Vagina (tissue), 2 donors: ENCODE measurements at regions not wholly inside any gene's neighbourhood (a gene's known extent, or its start where the extent isn't known, plus 50 kb on each side); places are given as distances from the start of the nearest gene placed in this dataset.
A peak's percentile ranks its signal among the peaks of the same experiment; 100 is the strongest.

Experiments used
- DNase-seq, 2 donors: peaks; one replicate each; pipeline ENCODE4 v3.0.0-alpha.2; 2017; ENCODE audit errors: extremely low spot score in 2 of 2
- H3K27ac ChIP-seq: fragments of 200-600 bp; sonication (generic); one replicate; pipeline ENCODE4 v1.5.1; 2019
- H3K27me3 ChIP-seq: fragments of 200-600 bp; sonication (generic); one replicate; pipeline ENCODE4 v1.5.1; 2019
- H3K36me3 ChIP-seq, 2 donors: fragments of 200-600 bp; sonication (generic); one replicate each; pipeline ENCODE4 v1.5.1; 2017 to 2019
- H3K4me1 ChIP-seq: fragments of 200-600 bp; sonication (generic); one replicate; pipeline ENCODE4 v1.5.1; 2019
- H3K4me3 ChIP-seq, 2 donors: fragments of 200-600 bp; sonication (generic); 1 replicate in 1 of 2; 2 replicates in 1 of 2; pipeline ENCODE4 v1.5.1; 2016 to 2019
- H3K9me3 ChIP-seq: fragments of 200-600 bp; sonication (generic); one replicate; pipeline ENCODE4 v1.5.1; 2019
- POLR2A ChIP-seq, 2 donors: fragments of 450-650 bp; IDR thresholded peaks; one replicate each; pipeline ENCODE4 v1.6.1; 2017; ENCODE audit warnings: antibody characterized with exemption in 2 of 2, mild to moderate bottlenecking in 2 of 2, moderate library complexity in 2 of 2
- POLR2AphosphoS5 ChIP-seq, 2 donors: sonication (generic); formaldehyde crosslinking; IDR thresholded peaks; one replicate each; pipeline ENCODE4 v1.9.0; 2017; ENCODE audit warnings: antibody characterized with exemption in 2 of 2, mild to moderate bottlenecking in 2 of 2, low read depth in 1 of 2; ENCODE audit not compliant: insufficient read depth in 1 of 2
- intact Hi-C: fragments of 100-400 bp; cut with DNase I; formaldehyde crosslinking; loops from one replicate; pipeline ENCODE4 v1.15.1; 2023
- TF ChIP-seq, protein P1 (sequence below), 3 experiments: fragments of 450-650 bp in 2 of 3; fragments of 200-600 bp in 1 of 3; sonication (generic) in 1 of 3; IDR thresholded peaks; one replicate each; pipeline ENCODE4 v1.5.1; 2017 to 2019; ENCODE audit warnings: antibody characterized with exemption in 3 of 3, mild to moderate bottlenecking in 2 of 3, moderate library complexity in 2 of 3

DNA sequence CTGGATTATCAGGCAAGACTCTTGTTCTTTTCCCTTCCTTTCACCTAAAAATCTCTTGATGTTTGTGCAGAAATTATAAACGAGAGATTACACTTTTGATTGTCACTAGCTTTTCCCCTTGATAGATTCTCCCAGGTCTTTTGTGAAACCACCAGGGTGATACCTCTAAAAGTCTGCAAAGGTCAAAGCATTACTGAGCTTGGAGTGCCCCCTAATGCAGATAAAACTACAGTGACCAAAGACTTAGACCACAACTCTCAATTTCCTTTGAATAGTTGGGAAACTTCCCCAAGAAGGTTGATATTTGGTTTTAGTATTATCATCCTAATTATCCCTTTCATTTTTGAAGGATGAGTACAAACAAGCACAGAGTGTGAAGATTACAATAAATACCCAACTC is 173.1 kb downstream of the CYLC2 start:
- TF ChIP-seq, protein P1, sequence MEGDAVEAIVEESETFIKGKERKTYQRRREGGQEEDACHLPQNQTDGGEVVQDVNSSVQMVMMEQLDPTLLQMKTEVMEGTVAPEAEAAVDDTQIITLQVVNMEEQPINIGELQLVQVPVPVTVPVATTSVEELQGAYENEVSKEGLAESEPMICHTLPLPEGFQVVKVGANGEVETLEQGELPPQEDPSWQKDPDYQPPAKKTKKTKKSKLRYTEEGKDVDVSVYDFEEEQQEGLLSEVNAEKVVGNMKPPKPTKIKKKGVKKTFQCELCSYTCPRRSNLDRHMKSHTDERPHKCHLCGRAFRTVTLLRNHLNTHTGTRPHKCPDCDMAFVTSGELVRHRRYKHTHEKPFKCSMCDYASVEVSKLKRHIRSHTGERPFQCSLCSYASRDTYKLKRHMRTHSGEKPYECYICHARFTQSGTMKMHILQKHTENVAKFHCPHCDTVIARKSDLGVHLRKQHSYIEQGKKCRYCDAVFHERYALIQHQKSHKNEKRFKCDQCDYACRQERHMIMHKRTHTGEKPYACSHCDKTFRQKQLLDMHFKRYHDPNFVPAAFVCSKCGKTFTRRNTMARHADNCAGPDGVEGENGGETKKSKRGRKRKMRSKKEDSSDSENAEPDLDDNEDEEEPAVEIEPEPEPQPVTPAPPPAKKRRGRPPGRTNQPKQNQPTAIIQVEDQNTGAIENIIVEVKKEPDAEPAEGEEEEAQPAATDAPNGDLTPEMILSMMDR (IDR thresholded peaks at IDR 0.05): no peak
- TF ChIP-seq POLR2A (IDR thresholded peaks at IDR 0.05) (no peak), POLR2AphosphoS5 (IDR thresholded peaks at IDR 0.05; ENCODE audit: insufficient read depth in 1 of 2, low read depth in 1 of 2) (no peak)
- H3K36me3 ChIP-seq: no peaks in the 10 kb centered on the region
- intact Hi-C loops: no loop called here
- no peak overlapping the region for H3K4me3 ChIP-seq
- H3K27me3 ChIP-seq: no peaks in the 10 kb centered on the region
- no peak overlapping the region for H3K27ac ChIP-seq
- no peaks in the 10 kb centered on the region for H3K9me3 ChIP-seq
- DNase-seq: no peak
- no peaks in the 10 kb centered on the region for H3K4me1 ChIP-seq

DNA sequence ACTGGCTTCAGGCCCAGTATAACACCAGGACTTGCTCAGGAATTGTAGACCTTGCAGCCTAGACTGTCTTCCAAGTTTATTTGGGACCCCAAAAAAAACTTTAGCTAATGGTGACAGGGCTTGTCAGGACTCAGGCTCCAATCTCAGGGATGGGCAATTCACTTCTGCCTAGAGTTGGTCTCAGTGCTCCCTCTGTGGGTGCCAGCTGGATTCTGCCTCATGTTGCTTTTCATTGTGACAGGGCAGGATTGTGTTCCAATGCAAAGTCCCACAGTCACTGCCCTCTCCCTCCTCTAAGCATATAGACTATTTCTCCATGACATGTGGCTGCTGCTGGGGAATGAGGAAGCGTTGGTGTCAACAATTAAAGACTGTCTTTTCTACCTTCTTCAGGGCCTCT is 174.7 kb downstream of the CYLC2 start:
- no peaks in the 10 kb centered on the region for H3K27me3 ChIP-seq
- H3K27ac ChIP-seq: no peak overlapping the region
- no peak for TF ChIP-seq POLR2A (IDR thresholded peaks at IDR 0.05)
- no peak for TF ChIP-seq POLR2AphosphoS5 (IDR thresholded peaks at IDR 0.05; ENCODE audit: insufficient read depth in 1 of 2, low read depth in 1 of 2)
- TF ChIP-seq, protein P1 (IDR thresholded peaks at IDR 0.05): no peak
- no peak overlapping the region for H3K4me3 ChIP-seq
- no peaks in the 10 kb centered on the region for H3K9me3 ChIP-seq
- DNase-seq: no peak
- no peaks in the 10 kb centered on the region for H3K4me1 ChIP-seq
- intact Hi-C loops: no loop called here
- H3K36me3 ChIP-seq: no peaks in the 10 kb centered on the region

DNA sequence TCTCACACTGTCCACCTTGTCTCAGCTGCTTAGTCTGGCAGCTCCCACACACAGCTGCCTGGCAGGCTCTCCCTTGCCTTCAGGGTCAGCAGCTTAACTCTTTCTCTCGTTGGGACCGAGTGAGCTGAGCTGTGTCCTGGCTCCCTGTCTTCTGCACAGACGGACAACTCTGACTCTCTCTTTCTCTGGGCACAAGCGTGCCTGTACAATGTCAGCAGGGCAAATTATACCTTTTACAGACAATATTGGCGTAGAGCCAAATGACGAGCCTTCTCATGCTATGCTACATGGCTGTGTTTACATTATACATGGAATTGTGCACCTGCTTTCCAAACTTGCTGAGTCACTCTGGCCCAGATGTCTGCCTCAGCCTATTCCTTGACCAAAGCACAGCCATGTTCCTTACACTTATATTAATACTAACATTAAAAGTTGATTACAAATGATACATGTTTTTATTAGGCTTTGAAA is 188.6 kb downstream of the CYLC2 start:
- no peaks in the 10 kb centered on the region for H3K9me3 ChIP-seq
- intact Hi-C loops: no loop called here
- no peaks in the 10 kb centered on the region for H3K27me3 ChIP-seq
- H3K36me3 ChIP-seq: no peaks in the 10 kb centered on the region
- no peak overlapping the region for H3K4me3 ChIP-seq
- TF ChIP-seq POLR2A (IDR thresholded peaks at IDR 0.05): no peak
- TF ChIP-seq POLR2AphosphoS5 (IDR thresholded peaks at IDR 0.05; ENCODE audit: insufficient read depth in 1 of 2, low read depth in 1 of 2): no peak
- TF ChIP-seq, protein P1 (IDR thresholded peaks at IDR 0.05): no peak
- no peak overlapping the region for H3K27ac ChIP-seq
- DNase-seq: no peak
- H3K4me1 ChIP-seq: peaks cover 5% of the 10 kb centered on the region

DNA sequence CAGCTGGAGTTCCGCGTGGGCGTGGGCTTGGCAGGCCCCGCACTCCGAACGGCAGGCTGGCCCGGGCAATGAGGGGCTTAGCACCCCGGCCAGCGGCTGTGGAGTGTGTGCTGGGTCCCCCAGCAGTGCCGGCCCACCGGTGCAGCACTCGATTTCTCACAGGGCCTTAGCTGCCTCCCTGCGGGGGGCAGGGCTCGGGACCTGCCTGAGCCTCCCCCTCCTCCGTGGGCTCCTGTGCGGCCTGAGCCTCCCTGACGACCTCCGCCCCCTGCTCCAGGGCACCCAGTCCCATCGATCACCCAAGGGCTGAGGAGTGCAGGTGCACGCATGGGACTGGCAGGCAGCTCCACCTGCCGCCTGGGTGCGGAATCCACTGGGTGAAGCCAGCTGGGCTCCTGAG is 191.8 kb downstream of the CYLC2 start:
- no peaks in the 10 kb centered on the region for H3K36me3 ChIP-seq
- TF ChIP-seq, protein P1 (IDR thresholded peaks at IDR 0.05): no peak
- TF ChIP-seq POLR2AphosphoS5 (IDR thresholded peaks at IDR 0.05; ENCODE audit: insufficient read depth in 1 of 2, low read depth in 1 of 2): no peak
- intact Hi-C loops: no loop called here
- H3K27me3 ChIP-seq: no peaks in the 10 kb centered on the region
- no peaks in the 10 kb centered on the region for H3K9me3 ChIP-seq
- H3K4me1 ChIP-seq: peaks cover 5% of the 10 kb centered on the region
- H3K27ac ChIP-seq: no peak overlapping the region
- no peak overlapping the region for H3K4me3 ChIP-seq
- no peak for DNase-seq

DNA sequence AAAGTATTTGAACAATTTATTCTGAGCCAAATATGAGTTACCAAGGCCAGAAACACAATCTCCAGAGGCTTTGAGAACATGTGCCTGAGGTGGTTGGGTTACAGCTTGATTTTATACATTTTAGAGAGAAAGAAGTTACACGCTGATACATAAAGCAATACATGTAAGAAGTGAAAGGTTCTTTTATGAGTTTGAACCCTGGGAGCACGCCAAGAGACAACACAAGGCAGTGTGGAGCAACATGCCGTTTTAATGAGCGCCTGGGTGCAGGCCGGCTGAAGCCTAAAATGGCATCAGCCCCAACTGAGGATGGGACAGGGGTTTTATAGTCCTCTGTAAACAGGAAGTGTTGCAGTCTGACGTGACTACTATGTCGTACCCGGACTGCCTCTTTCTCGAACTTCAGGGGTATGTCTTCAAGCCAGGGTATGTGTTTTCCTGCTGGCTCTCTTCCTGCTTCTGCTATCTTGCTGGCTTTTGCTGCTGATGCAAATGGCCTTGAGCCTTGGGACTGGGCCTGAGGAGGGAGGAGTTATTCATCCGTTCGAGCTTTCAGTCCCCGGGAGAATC is 193.7 kb downstream of the CYLC2 start:
- Histone ChIP-seq H3K36me3 (no peaks in the 10 kb centered on the region), H3K4me3 (no peak overlapping the region), H3K27ac (peak overlapping the region; percentile 32), H3K27me3 (no peaks in the 10 kb centered on the region), H3K4me1 (peaks cover under 1% of the 10 kb centered on the region), H3K9me3 (no peaks in the 10 kb centered on the region)
- DNase-seq: no peak
- TF ChIP-seq, protein P1 (IDR thresholded peaks at IDR 0.05): no peak
- no peak for TF ChIP-seq POLR2AphosphoS5 (IDR thresholded peaks at IDR 0.05; ENCODE audit: insufficient read depth in 1 of 2, low read depth in 1 of 2)
- TF ChIP-seq POLR2A (IDR thresholded peaks at IDR 0.05): no peak
- intact Hi-C loops: no loop called here
